KMS-11 (cell line): ENCODE measurements at regions not wholly inside any gene's neighbourhood (a gene's known extent, or its start where the extent isn't known, plus 50 kb on each side); places are given as distances from the start of the nearest gene placed in this dataset.

Experiments
- H2AFZ ChIP-seq: fragments of 200-600 bp; sonication (generic); 2 replicates; pipeline ENCODE4 v1.6.1; 2016; ENCODE audit warnings: antibody characterized with exemption, mixed run types, low read depth
- H3K27ac ChIP-seq: fragments of 200-600 bp; sonication (generic); 2 replicates; pipeline ENCODE4 v1.6.1; 2016; ENCODE audit warnings: mild to moderate bottlenecking, mixed run types
- H3K27me3 ChIP-seq: fragments of 200-600 bp; sonication (generic); 2 replicates; pipeline ENCODE4 v1.6.1; 2017; ENCODE audit warnings: mild to moderate bottlenecking, low read depth, mixed run types, moderate library complexity; ENCODE audit not compliant: insufficient read depth
- H3K36me3 ChIP-seq: fragments of 200-600 bp; sonication (generic); 2 replicates; pipeline ENCODE4 v1.6.1; 2017; ENCODE audit warnings: mild to moderate bottlenecking, mixed run types; ENCODE audit not compliant: insufficient read depth
- H3K4me1 ChIP-seq: fragments of 200-600 bp; sonication (generic); 2 replicates; pipeline ENCODE4 v1.6.1; 2016; ENCODE audit warnings: mild to moderate bottlenecking, low read depth, mixed run types; ENCODE audit not compliant: poor library complexity, severe bottlenecking
- H3K4me2 ChIP-seq: fragments of 200-600 bp; sonication (generic); 2 replicates; pipeline ENCODE4 v1.7.0; 2016; ENCODE audit warnings: mild to moderate bottlenecking, mixed run types
- H3K4me3 ChIP-seq: fragments of 200-600 bp; sonication (generic); IDR thresholded peaks from 2 replicates; pipeline ENCODE4 v1.6.1; 2017; ENCODE audit warnings: low read depth, low read length, mixed read lengths; ENCODE audit not compliant: insufficient read depth
- H3K79me2 ChIP-seq: fragments of 200-600 bp; sonication (generic); 2 replicates; pipeline ENCODE4 v1.6.1; 2016; ENCODE audit warnings: low read depth, mixed run types; ENCODE audit not compliant: insufficient read depth
- H3K9ac ChIP-seq: fragments of 200-600 bp; sonication (generic); 2 replicates; pipeline ENCODE4 v1.6.1; 2016; ENCODE audit warnings: mild to moderate bottlenecking, mixed run types
- H4K20me1 ChIP-seq: fragments of 200-600 bp; sonication (generic); 2 replicates; pipeline ENCODE4 v1.6.1; 2016; ENCODE audit warnings: mild to moderate bottlenecking, mixed run types; ENCODE audit not compliant: insufficient read depth
- TF ChIP-seq, protein P1 (sequence below): fragments of 200-600 bp; sonication (generic); conservative IDR thresholded peaks from 2 replicates; pipeline ENCODE4 v1.6.1; 2017; ENCODE audit warnings: low read depth, mild to moderate bottlenecking, antibody characterized with exemption, low read length, moderate library complexity, mixed read lengths

- Histone ChIP-seq H3K4me1 (no peaks in the 10 kb centered on the region), H3K36me3 (no peaks in the 10 kb centered on the region), H3K9ac (no peak overlapping the region), H3K4me2 (no peak overlapping the region), H2AFZ (no peak overlapping the region), H4K20me1 (no peaks in the 10 kb centered on the region), H3K27me3 (no peaks in the 10 kb centered on the region), H3K4me3 (no peak overlapping the region), H3K27ac (no peak overlapping the region), H3K79me2 (no peaks in the 10 kb centered on the region)
- TF ChIP-seq, protein P1, sequence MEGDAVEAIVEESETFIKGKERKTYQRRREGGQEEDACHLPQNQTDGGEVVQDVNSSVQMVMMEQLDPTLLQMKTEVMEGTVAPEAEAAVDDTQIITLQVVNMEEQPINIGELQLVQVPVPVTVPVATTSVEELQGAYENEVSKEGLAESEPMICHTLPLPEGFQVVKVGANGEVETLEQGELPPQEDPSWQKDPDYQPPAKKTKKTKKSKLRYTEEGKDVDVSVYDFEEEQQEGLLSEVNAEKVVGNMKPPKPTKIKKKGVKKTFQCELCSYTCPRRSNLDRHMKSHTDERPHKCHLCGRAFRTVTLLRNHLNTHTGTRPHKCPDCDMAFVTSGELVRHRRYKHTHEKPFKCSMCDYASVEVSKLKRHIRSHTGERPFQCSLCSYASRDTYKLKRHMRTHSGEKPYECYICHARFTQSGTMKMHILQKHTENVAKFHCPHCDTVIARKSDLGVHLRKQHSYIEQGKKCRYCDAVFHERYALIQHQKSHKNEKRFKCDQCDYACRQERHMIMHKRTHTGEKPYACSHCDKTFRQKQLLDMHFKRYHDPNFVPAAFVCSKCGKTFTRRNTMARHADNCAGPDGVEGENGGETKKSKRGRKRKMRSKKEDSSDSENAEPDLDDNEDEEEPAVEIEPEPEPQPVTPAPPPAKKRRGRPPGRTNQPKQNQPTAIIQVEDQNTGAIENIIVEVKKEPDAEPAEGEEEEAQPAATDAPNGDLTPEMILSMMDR = no peak
Measured at GRCh38 chr9:85452841-85453240, 288.9 kb downstream of the AGTPBP1 start.

- Histone ChIP-seq H3K27ac (no peak overlapping the region), H3K9ac (no peak overlapping the region), H3K36me3 (no peaks in the 10 kb centered on the region), H3K4me1 (no peaks in the 10 kb centered on the region), H3K27me3 (no peaks in the 10 kb centered on the region), H3K79me2 (no peaks in the 10 kb centered on the region), H3K4me2 (no peak overlapping the region), H2AFZ (no peak overlapping the region), H4K20me1 (no peaks in the 10 kb centered on the region), H3K4me3 (no peak overlapping the region)
- TF ChIP-seq, protein P1 = no peak
Measured at GRCh38 chr9:85451680-85452079, 290.1 kb downstream of the AGTPBP1 start.

DNA sequence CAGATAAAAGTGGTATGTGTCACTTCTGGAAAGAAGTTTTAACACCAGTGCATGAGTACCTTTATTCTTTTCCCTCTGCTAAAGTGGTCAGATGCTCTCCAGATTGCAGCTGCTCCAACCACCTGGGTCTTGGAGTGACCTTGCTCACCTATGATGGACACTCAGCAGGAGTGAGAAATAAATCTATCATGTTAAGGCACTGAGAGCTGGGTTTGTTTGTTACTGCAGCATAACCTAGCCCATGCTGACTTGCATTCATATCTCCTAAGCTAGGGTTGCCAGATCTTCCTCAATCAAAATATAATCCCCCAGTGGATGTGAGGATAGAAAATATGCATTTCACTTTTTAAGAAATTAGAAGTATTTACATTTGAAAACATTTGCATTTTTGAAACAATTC, 295.9 kb downstream of the AGTPBP1 start:
- Histone ChIP-seq H3K27me3 (no peaks in the 10 kb centered on the region), H2AFZ (no peak overlapping the region), H3K27ac (no peak overlapping the region), H3K4me3 (no peak overlapping the region), H3K4me2 (no peak overlapping the region), H3K79me2 (no peaks in the 10 kb centered on the region), H3K9ac (no peak overlapping the region), H3K4me1 (no peaks in the 10 kb centered on the region), H3K36me3 (no peaks in the 10 kb centered on the region), H4K20me1 (no peaks in the 10 kb centered on the region)
- TF ChIP-seq, protein P1 = no peak

DNA sequence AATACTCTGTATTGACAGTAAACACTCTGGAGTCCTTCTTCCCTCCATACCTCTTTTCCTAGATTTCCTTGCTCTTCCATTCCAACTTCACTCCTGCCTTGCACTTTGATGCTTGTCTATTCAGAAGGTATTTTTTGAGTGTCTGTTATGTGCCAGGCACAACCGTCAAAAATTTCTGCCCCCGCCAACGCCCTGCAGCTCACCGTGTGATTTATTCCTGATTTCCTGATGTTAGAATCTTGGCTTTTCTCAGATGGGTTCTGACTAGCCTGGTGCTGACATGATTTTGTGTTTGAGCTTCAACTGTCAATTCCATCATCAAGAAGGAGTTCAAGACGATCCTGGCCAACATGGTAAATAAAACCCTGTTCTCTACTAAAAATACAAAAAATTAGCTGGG, 297.5 kb downstream of the AGTPBP1 start:
- Histone ChIP-seq H3K27me3 (no peaks in the 10 kb centered on the region), H3K4me1 (no peaks in the 10 kb centered on the region), H3K27ac (no peak overlapping the region), H3K9ac (no peak overlapping the region), H3K79me2 (no peaks in the 10 kb centered on the region), H3K4me3 (no peak overlapping the region), H3K4me2 (no peak overlapping the region), H4K20me1 (no peaks in the 10 kb centered on the region), H2AFZ (no peak overlapping the region), H3K36me3 (no peaks in the 10 kb centered on the region)
- TF ChIP-seq, protein P1 = no peak
